Neural cell (in vitro differentiated cells): ENCODE measurements at regions not wholly inside any gene's neighbourhood (a gene's known extent, or its start where the extent isn't known, plus 50 kb on each side); places are given as distances from the start of the nearest gene placed in this dataset.

Experiments
- H2AFZ ChIP-seq: fragments of 200-600, 300-800 bp; sonication (generic), shearing (Covaris generic); 2 replicates; pipeline ENCODE4 v1.6.0; 2014; ENCODE audit warnings: low read depth, mild to moderate bottlenecking, antibody characterized with exemption, low read length, moderate library complexity
- H3F3A ChIP-seq: fragments of 200-600 bp; shearing (Covaris generic); 2 replicates; pipeline ENCODE4 v1.6.1; 2016; ENCODE audit warnings: mild to moderate bottlenecking, moderate library complexity, mixed read lengths, antibody characterized with exemption, low read length; ENCODE audit not compliant: insufficient read depth, poor library complexity, severe bottlenecking
- H3K27ac ChIP-seq: fragments of 200-600, 300-800 bp; sonication (generic), shearing (Covaris generic); 2 replicates; pipeline ENCODE4 v1.5.1; 2014; ENCODE audit warnings: mild to moderate bottlenecking, low read length, moderate library complexity
- H3K27me3 ChIP-seq: fragments of 300-800, 200-600 bp; sonication (generic), shearing (Covaris generic); 2 replicates; pipeline ENCODE4 v1.6.0; 2014; ENCODE audit warnings: mild to moderate bottlenecking, low read depth, low read length, moderate library complexity; ENCODE audit not compliant: insufficient read depth
- H3K36me3 ChIP-seq: fragments of 300-800, 200-600 bp; sonication (generic), shearing (Covaris generic); 2 replicates; pipeline ENCODE4 v1.5.1; 2014; ENCODE audit warnings: mild to moderate bottlenecking, antibody characterized with exemption, low read length, moderate library complexity; ENCODE audit not compliant: insufficient read depth
- H3K4me2 ChIP-seq: fragments of 300-800, 200-600 bp; sonication (generic), shearing (Covaris generic); 2 replicates; pipeline ENCODE4 v1.6.0; 2014; ENCODE audit warnings: mild to moderate bottlenecking, low read length
- H3K4me3 ChIP-seq: fragments of 300-800, 200-600 bp; sonication (generic), shearing (Covaris generic); 2 replicates; pipeline ENCODE4 v1.5.1; 2014; ENCODE audit warnings: mild to moderate bottlenecking, low read length, moderate library complexity
- H3K79me2 ChIP-seq: fragments of 200-600 bp; shearing (Covaris generic); replicated peaks from 2 replicates; pipeline ENCODE4 v1.6.0; 2014; ENCODE audit warnings: mild to moderate bottlenecking, low read length, moderate library complexity; ENCODE audit not compliant: insufficient read depth
- H3K9ac ChIP-seq: fragments of 300-800, 200-600 bp; sonication (generic), shearing (Covaris generic); 2 replicates; pipeline ENCODE4 v1.6.1; 2016; ENCODE audit warnings: mild to moderate bottlenecking, low read length, mixed read lengths
- H3K9me2 ChIP-seq: fragments of 200-600 bp; shearing (Covaris generic); 2 replicates; pipeline ENCODE4 v1.6.1; 2016; ENCODE audit warnings: mild to moderate bottlenecking, low read length, mixed read lengths; ENCODE audit not compliant: insufficient read depth
- H3K9me3 ChIP-seq: fragments of 200-600, 300-800 bp; sonication (generic), shearing (Covaris generic); 2 replicates; pipeline ENCODE4 v1.6.1; 2016; ENCODE audit warnings: mild to moderate bottlenecking, mixed run types, low read length, moderate library complexity, mixed read lengths
- H4K20me1 ChIP-seq: fragments of 200-600 bp; shearing (Covaris generic); 2 replicates; pipeline ENCODE4 v1.6.1; 2016; ENCODE audit warnings: mild to moderate bottlenecking, mixed run types; ENCODE audit not compliant: insufficient read depth
- EP300 ChIP-seq: fragments of 450-650 bp; conservative IDR thresholded peaks from 2 replicates; pipeline ENCODE4 v1.6.1; 2014; ENCODE audit warnings: antibody characterized with exemption, mild to moderate bottlenecking, moderate library complexity; ENCODE audit not compliant: poor library complexity, severe bottlenecking
- EZH2 ChIP-seq: fragments of 200-600, 300-800 bp; shearing (Covaris generic), sonication (generic); IDR thresholded peaks from 2 replicates; pipeline ENCODE4 v1.6.1; 2014; ENCODE audit warnings: antibody characterized with exemption, low read length, borderline replicate concordance, mild to moderate bottlenecking; ENCODE audit not compliant: insufficient read depth, poor library complexity, severe bottlenecking
- MXI1 ChIP-seq: fragments of 450-650 bp; conservative IDR thresholded peaks from 2 replicates; pipeline ENCODE4 v1.6.1; 2014; ENCODE audit warnings: antibody characterized with exemption, mild to moderate bottlenecking; ENCODE audit not compliant: poor library complexity, severe bottlenecking
- POLR2AphosphoS5 ChIP-seq: IDR thresholded peaks from 2 replicates; pipeline ENCODE4 v1.6.1; 2012
- RAD21 ChIP-seq: fragments of 450-650 bp; conservative IDR thresholded peaks from 2 replicates; pipeline ENCODE4 v1.6.1; 2014; ENCODE audit warnings: antibody characterized with exemption, mild to moderate bottlenecking, moderate library complexity
- REST ChIP-seq: IDR thresholded peaks from 2 replicates; pipeline ENCODE4 v1.6.1; 2012; ENCODE audit warnings: borderline replicate concordance
- SMC3 ChIP-seq: fragments of 450-650 bp; conservative IDR thresholded peaks from 2 replicates; pipeline ENCODE4 v1.6.1; 2014; ENCODE audit warnings: antibody characterized with exemption, mild to moderate bottlenecking, moderate library complexity; ENCODE audit not compliant: poor library complexity
- TAF1 ChIP-seq: IDR thresholded peaks from 2 replicates; pipeline ENCODE4 v1.6.1; 2012; ENCODE audit warnings: low read depth
- TF ChIP-seq, protein P1 (sequence below): fragments of 450-650 bp; IDR thresholded peaks from 2 replicates; pipeline ENCODE4 v1.5.1; 2014; ENCODE audit warnings: antibody characterized with exemption, mild to moderate bottlenecking, moderate library complexity; ENCODE audit not compliant: poor library complexity, severe bottlenecking

GRCh38 chr2:217530392-217531090, 472.3 kb downstream of the TNS1 start:
- H3K9me3 ChIP-seq: no peaks in the 10 kb centered on the region

DNA sequence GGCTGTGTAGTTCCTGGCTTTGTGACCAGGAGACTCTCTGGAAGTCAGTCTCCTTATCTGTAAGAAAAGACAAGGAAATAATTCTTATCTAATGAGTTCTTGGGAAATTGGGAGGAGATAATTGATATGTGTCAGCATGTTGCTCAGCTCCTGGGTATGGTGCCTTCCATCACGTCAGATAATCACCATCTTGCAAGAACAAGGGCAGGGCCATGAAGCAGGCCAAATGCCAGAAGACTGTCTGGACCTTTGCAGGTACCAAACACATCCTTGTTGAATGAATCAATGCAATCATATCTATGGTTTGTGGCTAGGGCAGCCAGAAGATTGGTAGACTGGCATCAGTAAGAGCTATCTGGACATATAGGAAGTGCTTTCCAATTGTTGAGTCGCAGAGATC, 473.5 kb downstream of the TNS1 start:
- Histone ChIP-seq H3K9ac (no peak overlapping the region), H3K36me3 (no peaks in the 10 kb centered on the region), H3K9me3 (no peaks in the 10 kb centered on the region), H3K4me3 (no peak overlapping the region), H3F3A (no peaks in the 10 kb centered on the region), H2AFZ (no peak overlapping the region), H3K4me2 (no peak overlapping the region), H4K20me1 (no peaks in the 10 kb centered on the region), H3K27ac (no peak overlapping the region), H3K79me2 (no peaks in the 10 kb centered on the region), H3K27me3 (no peaks in the 10 kb centered on the region), H3K9me2 (no peaks in the 10 kb centered on the region)
- TF ChIP-seq POLR2AphosphoS5: no peak
- no peak for TF ChIP-seq EP300
- TF ChIP-seq, protein P1, sequence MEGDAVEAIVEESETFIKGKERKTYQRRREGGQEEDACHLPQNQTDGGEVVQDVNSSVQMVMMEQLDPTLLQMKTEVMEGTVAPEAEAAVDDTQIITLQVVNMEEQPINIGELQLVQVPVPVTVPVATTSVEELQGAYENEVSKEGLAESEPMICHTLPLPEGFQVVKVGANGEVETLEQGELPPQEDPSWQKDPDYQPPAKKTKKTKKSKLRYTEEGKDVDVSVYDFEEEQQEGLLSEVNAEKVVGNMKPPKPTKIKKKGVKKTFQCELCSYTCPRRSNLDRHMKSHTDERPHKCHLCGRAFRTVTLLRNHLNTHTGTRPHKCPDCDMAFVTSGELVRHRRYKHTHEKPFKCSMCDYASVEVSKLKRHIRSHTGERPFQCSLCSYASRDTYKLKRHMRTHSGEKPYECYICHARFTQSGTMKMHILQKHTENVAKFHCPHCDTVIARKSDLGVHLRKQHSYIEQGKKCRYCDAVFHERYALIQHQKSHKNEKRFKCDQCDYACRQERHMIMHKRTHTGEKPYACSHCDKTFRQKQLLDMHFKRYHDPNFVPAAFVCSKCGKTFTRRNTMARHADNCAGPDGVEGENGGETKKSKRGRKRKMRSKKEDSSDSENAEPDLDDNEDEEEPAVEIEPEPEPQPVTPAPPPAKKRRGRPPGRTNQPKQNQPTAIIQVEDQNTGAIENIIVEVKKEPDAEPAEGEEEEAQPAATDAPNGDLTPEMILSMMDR: no peak
- no peak for TF ChIP-seq MXI1
- TF ChIP-seq RAD21: no peak
- TF ChIP-seq SMC3: no peak
- no peak for TF ChIP-seq EZH2
- no peak for TF ChIP-seq REST
- no peak for TF ChIP-seq TAF1

More at GRCh38 chr2:217530392-217531090, 472.3 kb downstream of the TNS1 start:
- Histone ChIP-seq H3K4me2 (no peak overlapping the region), H3K36me3 (no peaks in the 10 kb centered on the region), H3F3A (no peaks in the 10 kb centered on the region), H3K4me3 (no peak overlapping the region), H3K79me2 (no peaks in the 10 kb centered on the region), H3K27me3 (no peaks in the 10 kb centered on the region), H2AFZ (no peak overlapping the region), H3K9me2 (no peaks in the 10 kb centered on the region), H4K20me1 (no peaks in the 10 kb centered on the region), H3K27ac (no peak overlapping the region), H3K9ac (no peak overlapping the region)
- TF ChIP-seq, protein P1: no peak
- TF ChIP-seq TAF1: no peak
- no peak for TF ChIP-seq EP300
- TF ChIP-seq SMC3: no peak
- TF ChIP-seq POLR2AphosphoS5: no peak
- TF ChIP-seq MXI1: no peak
- no peak for TF ChIP-seq RAD21
- TF ChIP-seq EZH2: no peak
